GM23248 (cell line): ENCODE measurements at regions not wholly inside any gene's neighbourhood (a gene's known extent, or its start where the extent isn't known, plus 50 kb on each side); places are given as distances from the start of the nearest gene placed in this dataset.

ENCODE experiments used
- EZH2 ChIP-seq: fragments of 200-600 bp; sonication (generic); IDR thresholded peaks from 2 replicates; pipeline ENCODE4 v1.6.1; 2018; ENCODE audit warnings: antibody characterized with exemption, mild to moderate bottlenecking; ENCODE audit not compliant: insufficient read depth, poor library complexity, severe bottlenecking
- EZH2phosphoT487 ChIP-seq: fragments of 200-600 bp; sonication (generic); IDR thresholded peaks from 2 replicates; pipeline ENCODE4 v1.6.1; 2018; ENCODE audit warnings: antibody characterized with exemption, moderate library complexity, mild to moderate bottlenecking, low read depth; ENCODE audit not compliant: insufficient read depth

- no peak for TF ChIP-seq EZH2
- no peak for TF ChIP-seq EZH2phosphoT487
Observed at GRCh38 chr1:116854403-116854690, 55.4 kb upstream of the PTGFRN start.
